Activated CD4-positive, CD25-positive, alpha-beta regulatory T cell treated with anti-CD3 and anti-CD28 coated beads, Interleukin-2, amount 50 U/mL, for 72 hours (primary cell): ENCODE measurements at regions not wholly inside any gene's neighbourhood (a gene's known extent, or its start where the extent isn't known, plus 50 kb on each side); places are given as distances from the start of the nearest gene placed in this dataset.

Experiments
- DNase-seq: peaks from one replicate; pipeline ENCODE4 v3.0.0; 2021

- DNase-seq, result no peak
Measured at GRCh38 chrX:39938466-39938865, 159.3 kb downstream of the BCOR start.

DNA sequence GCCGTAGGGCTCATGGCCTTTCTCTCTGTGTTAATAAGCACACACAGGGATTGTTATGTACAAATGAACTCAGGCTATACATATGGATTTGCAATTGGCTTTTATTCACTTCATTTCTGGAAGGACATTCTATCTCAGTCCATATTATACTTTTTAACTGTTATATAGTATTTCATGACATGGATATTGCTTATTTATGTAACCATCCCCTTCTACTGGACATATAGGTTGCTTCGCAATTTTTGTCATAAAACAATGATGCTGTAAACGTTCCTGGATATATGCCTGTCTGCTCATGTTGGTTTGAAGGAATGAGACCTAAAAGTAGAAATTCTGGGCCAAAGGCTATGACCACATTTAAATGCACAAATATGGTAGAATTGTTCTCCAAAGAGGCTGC, 158.1 kb downstream of the BCOR start:
- no peak for DNase-seq

- no peak for DNase-seq
Measured at GRCh38 chrX:39941332-39941920, 156.3 kb downstream of the BCOR start.

GRCh38 chrX:39944416-39944815, 153.3 kb downstream of the BCOR start:
- no peak for DNase-seq

DNA sequence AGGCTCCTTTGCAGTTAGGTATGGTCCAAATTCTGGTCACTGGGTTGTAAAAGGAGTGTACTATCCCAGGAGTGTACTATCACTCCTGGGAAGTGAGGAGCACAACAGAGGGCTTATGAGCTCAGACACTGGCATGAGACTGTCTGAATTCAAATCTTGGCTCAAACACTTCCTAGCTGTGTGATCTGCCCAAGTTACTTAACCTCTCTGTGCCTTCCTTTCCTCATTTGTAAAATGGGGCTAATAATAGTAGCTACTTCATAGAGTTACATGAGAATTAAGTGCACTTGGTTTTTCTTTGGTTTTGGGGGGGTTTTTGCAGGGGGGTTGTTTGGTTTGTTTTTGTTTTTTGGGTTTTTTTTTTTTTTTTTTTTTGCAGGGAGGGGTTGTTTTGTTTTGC, 152.0 kb downstream of the BCOR start:
- DNase-seq, result no peak

DNA sequence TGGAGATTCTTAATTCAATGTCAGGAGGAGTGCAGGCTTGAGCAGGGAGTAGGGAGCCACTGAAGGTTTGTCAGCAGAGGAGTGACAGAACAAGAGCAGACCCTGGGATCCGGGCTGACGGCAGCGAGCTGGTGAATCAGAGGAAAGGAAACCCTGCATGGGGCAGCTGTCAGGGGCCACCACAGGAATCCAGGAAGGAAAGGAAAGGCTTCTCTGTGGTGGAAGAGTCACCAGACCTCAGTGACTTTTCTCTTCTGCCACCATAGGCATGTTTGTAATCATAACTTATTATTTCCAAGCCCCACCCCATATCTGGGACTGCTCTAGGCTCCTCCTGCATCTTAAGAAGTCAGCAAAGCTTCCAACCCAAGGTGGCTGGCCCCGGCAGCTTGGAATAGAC, 150.9 kb downstream of the BCOR start:
- DNase-seq, result no peak

GRCh38 chrX:39948582-39948981, 149.2 kb downstream of the BCOR start:
- DNase-seq, result no peak

DNA sequence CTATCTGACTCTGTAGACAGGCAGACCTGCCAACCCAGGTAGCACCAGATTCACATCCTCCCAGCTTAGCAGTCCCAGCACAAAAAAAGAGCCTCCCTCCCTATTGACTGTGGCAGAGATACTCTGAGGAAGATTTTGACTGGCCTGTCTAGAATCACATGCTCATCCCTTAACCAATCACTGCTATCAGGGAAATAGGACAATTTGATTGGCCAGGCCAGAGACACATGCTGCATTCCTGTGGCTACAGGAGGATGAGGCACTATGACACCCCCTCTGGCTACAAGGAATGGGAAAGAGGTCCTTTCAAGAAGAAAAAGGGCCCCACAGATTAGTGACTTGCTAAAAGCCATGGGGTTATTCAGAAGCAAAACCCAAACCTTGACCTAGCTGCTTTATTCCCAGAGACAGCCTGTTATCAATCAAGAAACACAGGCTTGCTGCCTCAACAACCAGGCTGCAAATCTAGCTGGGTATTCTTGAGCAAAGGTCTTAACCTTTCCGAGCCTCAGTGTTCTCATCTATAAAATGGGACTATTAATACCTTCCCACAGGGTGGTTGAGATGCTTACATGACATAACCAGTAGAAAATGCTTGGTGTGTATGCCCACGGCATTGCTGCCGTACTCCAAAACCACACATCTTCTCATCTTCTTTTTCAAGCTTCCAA, 147.6 kb downstream of the BCOR start:
- no peak for DNase-seq

DNA sequence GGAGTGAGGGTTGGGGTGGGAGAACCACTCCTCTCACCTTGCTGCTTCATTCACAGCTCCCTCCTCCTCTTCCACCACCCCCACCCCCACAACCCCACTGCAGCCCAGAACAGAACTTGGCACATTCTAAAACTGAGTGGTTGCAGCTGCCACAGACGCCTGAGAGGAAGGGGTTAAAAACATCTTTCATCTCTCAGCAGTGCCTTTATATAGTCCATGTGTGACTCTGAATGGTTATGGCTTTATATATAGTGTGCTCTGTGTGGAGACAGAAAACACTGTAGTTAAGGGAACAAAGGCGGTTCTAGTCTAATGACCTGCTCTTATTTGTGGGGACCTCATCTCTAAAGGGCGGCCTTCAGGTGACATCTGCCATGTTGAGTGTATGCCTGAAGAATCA, 144.8 kb downstream of the BCOR start:
- DNase-seq, result no peak

DNA sequence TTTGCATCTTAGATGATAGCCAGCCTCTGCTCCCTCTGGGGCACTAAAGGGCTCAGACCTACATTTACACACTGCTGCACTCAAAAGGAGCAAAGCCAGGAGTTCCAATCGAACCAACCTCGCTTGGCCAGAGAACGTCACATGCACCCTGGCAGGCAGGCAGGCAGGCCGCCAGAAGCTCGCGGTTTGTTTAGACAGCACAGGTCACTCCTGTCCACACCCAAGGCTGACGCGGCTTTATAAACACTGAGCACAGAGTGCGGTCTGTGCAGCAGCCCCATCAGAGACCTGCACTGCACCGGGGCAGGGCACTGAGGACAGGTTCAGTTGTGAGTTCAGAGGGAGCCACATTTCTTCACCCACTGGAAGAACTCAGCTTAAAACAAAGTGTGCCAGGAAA, 143.9 kb downstream of the BCOR start:
- DNase-seq, result no peak

- no peak for DNase-seq
Measured at GRCh38 chrX:39954851-39955250, 142.9 kb downstream of the BCOR start.

- no peak for DNase-seq
Measured at GRCh38 chrX:39955625-39956024, 142.1 kb downstream of the BCOR start.

GRCh38 chrX:39956803-39957394, 140.9 kb downstream of the BCOR start:
- no peak for DNase-seq

GRCh38 chrX:39957816-39958566, 139.8 kb downstream of the BCOR start:
- no peak for DNase-seq

DNA sequence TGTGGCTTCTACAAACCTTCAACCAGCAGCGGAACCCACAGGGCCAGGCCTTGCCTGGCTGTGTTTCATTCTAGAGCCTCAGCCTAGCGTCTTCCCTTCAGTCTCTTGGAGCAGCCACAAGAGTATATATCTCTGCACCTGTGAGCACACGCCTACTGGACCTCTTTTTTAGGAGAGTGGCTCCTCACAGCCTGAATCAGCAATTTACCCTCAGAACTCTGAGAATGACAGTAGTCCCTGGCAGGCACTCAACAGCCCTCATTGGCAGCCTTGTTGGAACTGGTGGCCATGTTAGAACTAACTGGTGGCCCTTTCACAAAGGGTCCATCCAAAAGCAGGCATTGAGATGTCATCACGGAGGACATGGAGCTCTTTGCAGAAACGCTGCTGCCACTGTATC, 138.9 kb downstream of the BCOR start:
- no peak for DNase-seq

DNA sequence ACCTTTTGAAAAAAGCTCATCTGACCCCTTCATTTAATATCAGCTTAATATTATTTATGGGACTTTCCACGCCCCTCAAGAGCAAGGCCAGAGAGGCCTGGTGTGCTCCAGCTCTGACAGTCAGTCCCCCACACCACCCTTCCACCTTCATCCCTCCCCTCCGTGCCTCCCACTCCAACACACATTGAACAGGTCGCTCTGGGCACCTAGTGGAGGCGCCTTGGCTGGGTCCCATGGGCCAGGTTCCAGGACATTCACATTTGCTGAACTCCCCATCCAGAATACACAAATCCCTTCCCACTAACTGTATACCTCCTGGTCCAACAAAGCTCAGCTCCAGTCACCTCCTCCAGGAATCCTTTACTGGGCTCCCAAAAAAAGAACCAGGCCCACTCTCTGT, 137.5 kb downstream of the BCOR start:
- DNase-seq, result no peak

DNA sequence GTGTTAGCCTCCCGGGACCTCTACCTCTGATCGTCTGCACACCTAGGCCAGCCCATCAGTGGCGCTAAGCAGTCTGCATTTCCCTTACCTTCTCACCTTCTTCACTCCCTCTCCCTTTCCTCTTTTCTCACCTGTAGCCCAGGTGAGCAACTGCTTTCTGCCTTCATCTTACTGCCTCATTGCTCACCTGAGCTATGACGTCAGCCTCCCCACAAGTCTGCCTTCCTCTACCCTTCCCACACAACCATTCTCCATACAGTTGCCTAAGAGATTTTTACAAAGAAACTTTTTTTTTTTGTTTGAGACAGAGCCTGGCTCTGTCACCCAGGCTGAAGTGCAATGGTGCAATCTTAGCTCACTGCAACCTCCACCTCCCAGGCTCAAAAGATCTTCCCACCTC, 136.3 kb downstream of the BCOR start:
- DNase-seq, result no peak

DNA sequence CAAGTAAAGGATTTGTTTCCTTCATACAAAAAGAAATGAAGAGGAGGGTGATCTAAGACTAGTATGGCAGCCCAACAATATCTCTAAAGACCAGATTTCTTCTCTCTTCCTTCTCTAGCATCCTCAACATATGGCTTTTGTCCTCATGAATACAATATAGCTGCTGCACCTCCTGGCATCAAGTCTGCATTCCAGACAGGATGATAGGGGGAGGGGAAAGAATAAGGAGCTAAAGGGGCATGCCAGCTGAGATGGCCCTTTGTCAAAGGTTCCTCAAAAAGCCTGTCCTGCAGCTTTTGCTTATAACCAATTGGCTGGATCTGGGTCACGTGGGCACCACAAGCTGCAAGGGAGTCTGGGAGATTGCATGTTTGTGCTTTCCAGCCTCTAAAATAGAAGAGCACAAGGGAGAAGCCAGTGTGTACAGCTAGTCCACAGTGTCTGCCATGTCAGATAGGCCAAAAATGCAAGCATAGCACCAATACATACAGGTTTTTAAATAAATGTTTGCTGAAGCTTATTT, 132.6 kb downstream of the BCOR start:
- no peak for DNase-seq

- no peak for DNase-seq
Measured at GRCh38 chrX:39966176-39966575, 131.6 kb downstream of the BCOR start.

DNA sequence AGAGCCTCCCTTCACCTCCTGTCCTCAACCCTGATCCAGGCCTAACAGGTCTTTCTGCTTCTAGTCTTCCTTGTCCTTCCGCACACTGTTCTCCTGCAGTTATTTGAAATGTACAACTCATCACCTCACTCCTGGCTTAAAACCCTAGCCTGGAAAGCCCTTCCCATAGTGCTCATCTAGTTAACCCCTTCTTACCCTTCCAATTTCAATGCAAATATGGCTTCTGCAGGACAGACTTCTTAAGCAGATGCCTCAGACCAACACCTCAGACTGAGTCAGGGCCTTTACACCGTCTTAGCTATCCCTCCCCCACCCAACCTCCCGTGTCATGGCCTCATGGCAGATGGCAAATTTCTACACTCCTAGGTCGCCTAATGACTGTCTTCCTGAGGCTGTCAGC, 130.4 kb downstream of the BCOR start:
- DNase-seq, result no peak

- no peak for DNase-seq
Measured at GRCh38 chrX:39969099-39969818, 128.5 kb downstream of the BCOR start.

- no peak for DNase-seq
Measured at GRCh38 chrX:39969819-39970504, 127.8 kb downstream of the BCOR start.

DNA sequence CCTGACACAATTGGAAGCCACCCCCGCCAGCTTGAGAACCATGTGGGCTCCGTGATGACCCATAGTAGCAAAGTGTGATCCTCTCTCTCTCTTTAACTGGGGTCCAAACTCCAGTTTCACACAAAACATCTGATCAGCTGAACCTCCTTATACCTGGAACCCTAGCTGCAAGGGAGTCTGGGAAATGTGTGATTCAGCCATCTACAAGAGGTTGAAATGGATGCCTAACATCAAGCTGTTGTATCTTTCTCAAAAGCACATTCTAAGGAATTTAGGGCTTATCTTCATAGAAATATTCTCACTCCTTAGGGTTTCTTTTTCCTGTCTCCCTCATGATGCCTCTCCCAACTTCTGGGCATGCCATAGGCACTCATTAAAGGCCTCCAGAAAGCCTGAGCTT, 126.0 kb downstream of the BCOR start:
- no peak for DNase-seq
